AG09319 (cell line): ENCODE measurements at regions not wholly inside any gene's neighbourhood (a gene's known extent, or its start where the extent isn't known, plus 50 kb on each side); places are given as distances from the start of the nearest gene placed in this dataset.
"Not testable (repeated sequence)": the region's sequence is repeated elsewhere in the genome, so short reads cannot be mapped to it uniquely, and the experiment has no call there.

ENCODE experiments used
- DNase-seq: peaks from one replicate; pipeline ENCODE4 v3.0.0-alpha.2; 2010; ENCODE audit warnings: low read depth; ENCODE audit errors: extremely low read depth
- TF ChIP-seq, protein P1 (sequence below): IDR thresholded peaks from 2 replicates; pipeline ENCODE4 v1.5.1; 2011; ENCODE audit warnings: low read depth, mild to moderate bottlenecking, inconsistent platforms, low read length, moderate library complexity

DNA sequence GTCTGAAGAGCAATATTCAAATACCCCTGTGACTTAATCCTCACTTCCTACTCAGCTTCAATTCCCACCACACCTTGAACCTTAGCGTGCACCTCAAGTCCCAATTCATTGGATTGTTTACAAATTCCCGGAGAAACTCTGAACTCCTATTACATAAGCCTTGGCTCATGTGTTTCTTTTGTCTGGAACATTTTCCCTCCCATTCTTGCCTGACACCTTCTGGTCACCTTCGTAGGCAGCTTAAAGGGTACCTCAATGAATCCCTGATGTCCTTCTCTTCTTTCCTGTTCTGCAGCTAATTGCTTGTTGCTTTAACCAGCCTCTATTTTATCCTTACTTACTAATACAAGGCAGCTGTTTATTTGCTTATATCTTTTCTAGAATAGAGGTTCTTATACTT is 85.0 kb upstream of the SEL1L start:
- TF ChIP-seq, protein P1, sequence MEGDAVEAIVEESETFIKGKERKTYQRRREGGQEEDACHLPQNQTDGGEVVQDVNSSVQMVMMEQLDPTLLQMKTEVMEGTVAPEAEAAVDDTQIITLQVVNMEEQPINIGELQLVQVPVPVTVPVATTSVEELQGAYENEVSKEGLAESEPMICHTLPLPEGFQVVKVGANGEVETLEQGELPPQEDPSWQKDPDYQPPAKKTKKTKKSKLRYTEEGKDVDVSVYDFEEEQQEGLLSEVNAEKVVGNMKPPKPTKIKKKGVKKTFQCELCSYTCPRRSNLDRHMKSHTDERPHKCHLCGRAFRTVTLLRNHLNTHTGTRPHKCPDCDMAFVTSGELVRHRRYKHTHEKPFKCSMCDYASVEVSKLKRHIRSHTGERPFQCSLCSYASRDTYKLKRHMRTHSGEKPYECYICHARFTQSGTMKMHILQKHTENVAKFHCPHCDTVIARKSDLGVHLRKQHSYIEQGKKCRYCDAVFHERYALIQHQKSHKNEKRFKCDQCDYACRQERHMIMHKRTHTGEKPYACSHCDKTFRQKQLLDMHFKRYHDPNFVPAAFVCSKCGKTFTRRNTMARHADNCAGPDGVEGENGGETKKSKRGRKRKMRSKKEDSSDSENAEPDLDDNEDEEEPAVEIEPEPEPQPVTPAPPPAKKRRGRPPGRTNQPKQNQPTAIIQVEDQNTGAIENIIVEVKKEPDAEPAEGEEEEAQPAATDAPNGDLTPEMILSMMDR, result no peak
- DNase-seq, result no peak

DNA sequence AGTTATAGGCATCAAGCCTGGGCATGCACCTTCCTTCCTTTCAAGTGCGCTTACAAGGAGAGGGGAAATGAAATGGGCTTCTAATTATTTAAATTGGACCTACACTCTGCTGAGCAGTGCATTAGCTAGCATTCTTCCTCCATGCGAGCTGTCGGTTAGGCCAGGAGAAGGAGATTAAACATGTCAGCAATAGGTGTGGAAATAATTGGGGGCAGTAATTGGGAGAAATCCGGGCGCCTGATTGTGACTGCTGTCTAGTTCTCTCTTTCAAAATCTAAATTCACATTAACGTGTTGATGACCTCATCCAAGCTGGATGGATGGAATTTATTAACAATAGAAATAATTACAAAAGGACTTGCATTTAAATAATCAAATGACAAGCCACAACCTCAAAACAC is 86.2 kb upstream of the SEL1L start:
- no peak for DNase-seq
- TF ChIP-seq, protein P1, result no peak

DNA sequence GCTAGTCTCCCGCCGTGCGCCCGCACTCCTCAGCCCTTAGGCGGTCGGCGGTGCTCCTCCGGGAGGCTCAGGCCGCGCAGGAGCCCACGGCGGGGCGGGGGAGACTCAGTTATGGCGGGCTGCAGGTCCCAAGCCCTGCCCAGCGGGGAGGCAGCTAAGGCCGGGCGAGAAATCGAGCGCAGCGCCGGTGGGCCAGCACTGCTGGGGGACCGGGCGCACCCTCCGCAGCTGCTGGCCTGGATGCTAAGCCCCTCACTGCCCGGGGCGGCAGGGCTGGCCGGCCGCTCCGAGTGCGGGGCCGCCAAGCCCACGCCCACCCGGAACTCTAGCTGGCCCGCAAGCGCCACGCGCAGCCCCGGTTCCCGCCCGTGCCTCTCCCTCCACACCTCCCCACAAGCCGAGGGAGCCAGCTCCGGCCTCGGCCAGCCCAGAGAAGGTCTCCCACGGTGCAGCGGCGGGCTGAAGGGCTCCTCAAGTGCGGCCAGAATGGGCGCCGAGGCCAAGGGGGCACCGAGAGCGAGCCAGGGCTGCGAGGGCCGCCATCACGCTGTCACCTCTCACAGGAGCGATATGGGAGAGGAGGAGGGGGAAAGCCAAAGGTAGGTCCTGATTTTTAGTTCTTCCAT is 90.2 kb upstream of the SEL1L start:
- DNase-seq, result not testable (repeated sequence)

DNA sequence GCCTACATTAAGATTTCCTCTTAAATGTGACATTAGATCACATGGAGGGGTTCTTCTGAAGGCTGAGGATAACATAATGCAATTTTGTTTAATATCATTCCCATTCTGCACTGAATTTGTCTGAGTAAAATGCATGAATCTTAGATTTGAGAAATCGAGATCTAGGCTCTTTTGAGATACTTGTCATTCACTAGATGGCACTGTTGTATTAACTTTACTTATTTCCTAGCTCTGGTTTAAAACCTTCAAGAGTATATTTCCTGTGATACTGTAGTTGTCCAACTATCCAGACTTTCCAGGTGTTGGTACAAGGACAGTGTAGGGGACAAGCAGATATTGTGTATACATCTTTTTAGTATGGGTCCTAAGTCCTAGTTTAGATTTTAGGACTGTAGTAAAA is 91.7 kb upstream of the SEL1L start:
- TF ChIP-seq, protein P1, result no peak
- no peak for DNase-seq

DNA sequence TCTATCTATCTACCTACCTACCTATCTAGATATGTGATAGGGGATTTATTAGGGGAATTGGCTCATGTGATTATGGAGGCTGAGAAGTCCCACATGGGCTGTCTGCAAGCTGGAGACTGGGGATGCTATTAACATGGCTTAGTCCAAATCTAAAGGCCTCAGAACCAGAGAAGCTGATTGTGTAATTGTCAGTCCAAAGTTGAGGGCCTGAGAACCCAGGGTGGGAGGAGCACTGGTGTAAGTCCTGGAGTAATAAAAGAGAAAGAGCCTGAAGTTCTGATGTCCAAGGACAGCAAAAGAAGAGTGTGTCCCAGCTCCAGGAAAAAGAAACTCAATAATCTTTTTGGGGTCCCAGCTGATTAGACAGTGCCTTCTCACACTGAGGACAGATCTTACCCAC is 98.5 kb upstream of the SEL1L start:
- no peak for DNase-seq

DNA sequence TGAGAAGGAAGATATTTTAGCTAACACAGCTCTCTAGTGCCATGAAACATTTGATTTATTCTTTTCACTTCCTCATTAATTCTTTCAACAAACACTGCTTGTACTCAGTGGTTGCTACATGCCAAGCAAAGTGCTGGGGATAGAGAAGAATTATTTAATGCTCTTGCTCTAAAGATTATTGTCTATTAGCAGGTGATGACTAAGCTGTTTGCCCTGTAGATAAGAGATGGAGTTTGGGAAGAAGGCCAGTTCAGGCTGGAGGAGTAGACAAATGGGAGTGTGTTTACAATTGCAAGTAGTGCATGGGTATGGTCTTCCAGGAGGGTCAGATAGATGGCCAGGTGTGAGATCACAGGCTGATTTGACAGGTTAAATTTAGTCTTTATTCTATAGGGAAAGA is 99.8 kb upstream of the SEL1L start:
- DNase-seq, result no peak
- TF ChIP-seq, protein P1, result no peak

More for the DNA sequence above, 98.5 kb upstream of the SEL1L start:
- TF ChIP-seq, protein P1, result no peak

DNA sequence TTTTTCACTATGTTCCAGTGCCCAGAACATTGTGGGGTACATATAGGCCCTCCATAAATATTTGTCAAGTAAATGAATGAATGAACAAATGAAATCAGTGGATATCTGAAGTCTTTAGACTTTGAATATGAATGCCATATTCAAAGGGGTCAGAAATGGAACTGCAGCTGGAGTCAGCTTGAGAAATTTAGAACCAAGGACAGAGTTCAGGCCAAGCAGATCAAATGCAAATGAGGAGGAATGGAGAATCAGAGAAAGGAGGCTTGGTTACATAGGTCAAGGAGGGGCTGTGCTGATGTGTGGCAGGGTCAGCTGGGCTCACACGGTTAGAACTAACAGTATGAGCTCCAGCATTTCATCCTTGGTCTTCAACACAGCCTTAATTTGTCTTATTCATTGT is 104.0 kb upstream of the SEL1L start:
- TF ChIP-seq, protein P1, result no peak
- DNase-seq, result no peak

DNA sequence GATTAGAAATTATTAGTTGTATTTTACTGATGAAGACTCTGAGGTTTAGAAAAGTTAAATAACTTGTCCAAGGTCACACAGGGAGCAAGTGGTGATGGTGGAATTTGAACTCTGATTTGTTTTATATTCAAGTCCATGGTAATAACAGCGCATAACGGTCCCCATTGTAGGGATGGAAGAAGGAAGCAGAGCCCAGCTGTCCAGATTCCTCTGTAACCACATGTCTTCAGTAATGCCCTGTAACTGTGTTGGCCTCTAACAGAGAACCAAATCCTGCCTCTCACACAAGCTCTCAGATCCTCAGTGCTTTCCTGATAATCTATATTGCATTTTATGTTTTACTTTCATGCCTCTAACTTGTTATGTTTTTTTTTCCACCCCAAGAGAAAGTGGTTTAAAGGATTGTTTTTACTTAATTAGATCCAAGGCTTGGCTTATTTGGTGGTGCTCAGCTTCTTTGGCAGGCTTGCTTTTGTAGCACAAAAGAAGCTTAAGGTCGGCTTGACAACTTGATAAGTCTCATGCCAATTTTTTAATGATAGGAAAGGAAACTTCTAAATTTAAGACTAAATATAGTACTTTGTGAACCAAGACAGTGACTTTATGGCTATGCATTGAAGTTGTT is 105.1 kb upstream of the SEL1L start:
- TF ChIP-seq, protein P1, result no peak
- DNase-seq, result no peak
